ENCODE measurements at regions not wholly inside any gene's neighbourhood (a gene's known extent, or its start where the extent isn't known, plus 50 kb on each side); places are given as distances from the start of the nearest gene placed in this dataset.

DNA sequence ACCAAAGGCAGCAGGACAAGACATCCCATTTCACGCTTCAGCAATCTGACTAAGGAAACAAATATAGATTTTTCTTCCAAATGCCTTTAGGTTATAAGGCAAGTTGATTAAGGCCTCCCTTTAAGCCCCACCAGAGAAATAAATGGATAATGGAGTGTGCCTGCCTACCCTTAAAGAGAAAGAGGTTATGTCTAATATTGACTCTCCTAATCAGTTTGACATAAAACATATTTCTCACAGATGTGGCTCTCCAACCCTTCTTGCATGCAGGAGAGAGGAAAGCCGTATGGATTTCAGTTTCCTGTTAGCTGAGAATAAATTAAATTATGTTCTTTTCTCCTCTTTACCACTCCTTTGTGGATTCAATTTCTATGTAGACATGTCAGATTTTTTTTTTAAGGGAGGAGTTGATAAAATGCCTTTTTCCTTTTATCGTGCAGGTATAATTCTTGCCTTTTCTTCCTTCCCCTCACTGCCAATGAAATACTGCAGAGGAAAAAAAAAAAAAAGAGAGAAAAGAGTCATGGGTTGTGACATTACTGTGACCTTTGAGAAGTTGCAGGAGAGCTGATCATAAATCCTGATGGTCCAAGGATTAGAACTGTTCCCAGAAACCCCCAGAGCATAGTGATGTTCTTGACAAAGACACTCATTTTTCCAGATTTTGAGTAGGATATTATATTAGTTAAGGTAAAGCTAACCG is 355.3 kb upstream of the SLCO3A1 start:
- no peak for TF ChIP-seq CTCF (IDR thresholded peaks at IDR 0.05)
- TF ChIP-seq POLR2AphosphoS5 (IDR thresholded peaks at IDR 0.05) = no peak
- TF ChIP-seq POLR2A (IDR thresholded peaks at IDR 0.05) = no peak
